ENCODE measurements at regions not wholly inside any gene's neighbourhood (a gene's known extent, or its start where the extent isn't known, plus 50 kb on each side); places are given as distances from the start of the nearest gene placed in this dataset.

DNA sequence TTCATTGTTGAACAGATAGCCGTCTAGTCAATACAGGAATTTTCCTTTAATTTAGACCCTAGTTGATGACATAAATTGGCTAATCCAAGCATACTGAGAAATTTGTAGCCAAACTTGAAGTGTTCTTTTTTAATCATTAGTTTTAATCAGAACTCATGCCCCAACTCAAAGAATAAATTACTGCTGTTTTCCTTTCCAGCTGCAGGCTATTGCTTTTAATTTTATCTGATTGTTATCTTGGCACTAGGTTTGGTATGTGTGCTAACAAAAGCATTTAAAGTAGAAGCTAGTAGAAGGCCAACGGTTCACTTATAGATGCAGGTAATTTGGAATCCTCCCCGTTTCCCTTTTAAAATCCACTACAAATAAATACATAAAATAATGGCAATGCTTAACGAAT is 188.5 kb downstream of the CD109 start:
- intact Hi-C loops (cut with micrococcal nuclease): no loop called here
- BruUV-seq (replicated peaks): no TSS peak
- Histone ChIP-seq H4K20me1 (replicated peaks; ENCODE audit: control insufficient read depth, insufficient read depth, low read length) (no peaks in the 10 kb centered on the region), H3K36me3 (ENCODE audit: control insufficient read depth, insufficient read depth, low read length) (no peaks in the 10 kb centered on the region; the same call in 2 of the 3 replicates), H2AFZ (ENCODE audit: low read depth, low read length) (no peak overlapping the region), H3K9me1 (ENCODE audit: control insufficient read depth, insufficient read depth, low read length) (no peaks in the 10 kb centered on the region), H3K79me2 (ENCODE audit: control insufficient read depth, insufficient read depth, low read length) (no peaks in the 10 kb centered on the region), H3K4me1 (replicated peaks in 1 of 2; ENCODE audit: control insufficient read depth in 2 of 2, insufficient read depth in 2 of 2, low read length in 2 of 2) (no peaks in the 10 kb centered on the region), H3K27ac (ENCODE audit: extremely low read depth, low read depth, low read length) (no peak overlapping the region), H3K4me2 (ENCODE audit: insufficient read depth, low read length) (no peak overlapping the region), H3K4me3 (no peak overlapping the region), H3K27me3 (ENCODE audit: control insufficient read depth in 2 of 2, insufficient read depth in 2 of 2, low read length in 2 of 2) (no peaks in the 10 kb centered on the region), H3K9me3 (replicated peaks; ENCODE audit: control insufficient read depth, insufficient read depth, low read depth, low read length) (no peaks in the 10 kb centered on the region), H3K9ac (ENCODE audit: insufficient read depth in 1 of 2, low read depth in 2 of 2, low read length in 2 of 2) (no peak overlapping the region)
- ChIA-PET CTCF (ENCODE audit: low intra/inter-chr PET ratio) (no interaction called here), POLR2A (interaction anchor here (1.2 kb wide), 1 partner anchor 9 kb away, joined by 3 read pairs; no protein-coding TSS in a partner anchor)
- TF ChIP-seq, protein P1, sequence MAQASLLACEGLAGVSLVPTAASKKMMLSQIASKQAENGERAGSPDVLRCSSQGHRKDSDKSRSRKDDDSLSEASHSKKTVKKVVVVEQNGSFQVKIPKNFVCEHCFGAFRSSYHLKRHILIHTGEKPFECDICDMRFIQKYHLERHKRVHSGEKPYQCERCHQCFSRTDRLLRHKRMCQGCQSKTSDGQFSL (CRISPR knock-in tag; IDR thresholded peaks at IDR 0.05): no peak
- TF ChIP-seq, protein P1 (tag; IDR thresholded peaks at IDR 0.05): no peak
- TF ChIP-seq, protein P2, sequence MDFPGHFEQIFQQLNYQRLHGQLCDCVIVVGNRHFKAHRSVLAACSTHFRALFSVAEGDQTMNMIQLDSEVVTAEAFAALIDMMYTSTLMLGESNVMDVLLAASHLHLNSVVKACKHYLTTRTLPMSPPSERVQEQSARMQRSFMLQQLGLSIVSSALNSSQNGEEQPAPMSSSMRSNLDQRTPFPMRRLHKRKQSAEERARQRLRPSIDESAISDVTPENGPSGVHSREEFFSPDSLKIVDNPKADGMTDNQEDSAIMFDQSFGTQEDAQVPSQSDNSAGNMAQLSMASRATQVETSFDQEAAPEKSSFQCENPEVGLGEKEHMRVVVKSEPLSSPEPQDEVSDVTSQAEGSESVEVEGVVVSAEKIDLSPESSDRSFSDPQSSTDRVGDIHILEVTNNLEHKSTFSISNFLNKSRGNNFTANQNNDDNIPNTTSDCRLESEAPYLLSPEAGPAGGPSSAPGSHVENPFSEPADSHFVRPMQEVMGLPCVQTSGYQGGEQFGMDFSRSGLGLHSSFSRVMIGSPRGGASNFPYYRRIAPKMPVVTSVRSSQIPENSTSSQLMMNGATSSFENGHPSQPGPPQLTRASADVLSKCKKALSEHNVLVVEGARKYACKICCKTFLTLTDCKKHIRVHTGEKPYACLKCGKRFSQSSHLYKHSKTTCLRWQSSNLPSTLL (IDR thresholded peaks at IDR 0.05): no peak
- 0% methylated on average over 4 of the region's 4 CpGs for WGBS (ENCODE audit: insufficient coverage, low coverage, missing lambda C conversion rate)
- in situ Hi-C loops (cut with MboI): no loop called here
- FAIRE-seq: no peak
- ATAC-seq: no peak
- DNase-seq (ENCODE audit: extremely low read depth in 1 of 4, low spot score in 3 of 4): no peak

Data from K562 (cell line).